SH-SY5Y (cell line): ENCODE measurements at regions not wholly inside any gene's neighbourhood (a gene's known extent, or its start where the extent isn't known, plus 50 kb on each side); places are given as distances from the start of the nearest gene placed in this dataset.

ENCODE experiments used
- GATA2 ChIP-seq: IDR thresholded peaks from 2 replicates; pipeline ENCODE4 v1.6.1; 2011; ENCODE audit warnings: mild to moderate bottlenecking, low read depth, low read length
- GATA3 ChIP-seq: IDR thresholded peaks from 2 replicates; pipeline ENCODE4 v1.6.1; 2011; ENCODE audit warnings: low read depth, mild to moderate bottlenecking, low read length, moderate library complexity

- TF ChIP-seq GATA3 (no peak), GATA2 (no peak)
Observed at GRCh38 chr2:7880566-7880965, 801.3 kb upstream of the ID2 start.
